ENCODE measurements at regions not wholly inside any gene's neighbourhood (a gene's known extent, or its start where the extent isn't known, plus 50 kb on each side); places are given as distances from the start of the nearest gene placed in this dataset.

DNA sequence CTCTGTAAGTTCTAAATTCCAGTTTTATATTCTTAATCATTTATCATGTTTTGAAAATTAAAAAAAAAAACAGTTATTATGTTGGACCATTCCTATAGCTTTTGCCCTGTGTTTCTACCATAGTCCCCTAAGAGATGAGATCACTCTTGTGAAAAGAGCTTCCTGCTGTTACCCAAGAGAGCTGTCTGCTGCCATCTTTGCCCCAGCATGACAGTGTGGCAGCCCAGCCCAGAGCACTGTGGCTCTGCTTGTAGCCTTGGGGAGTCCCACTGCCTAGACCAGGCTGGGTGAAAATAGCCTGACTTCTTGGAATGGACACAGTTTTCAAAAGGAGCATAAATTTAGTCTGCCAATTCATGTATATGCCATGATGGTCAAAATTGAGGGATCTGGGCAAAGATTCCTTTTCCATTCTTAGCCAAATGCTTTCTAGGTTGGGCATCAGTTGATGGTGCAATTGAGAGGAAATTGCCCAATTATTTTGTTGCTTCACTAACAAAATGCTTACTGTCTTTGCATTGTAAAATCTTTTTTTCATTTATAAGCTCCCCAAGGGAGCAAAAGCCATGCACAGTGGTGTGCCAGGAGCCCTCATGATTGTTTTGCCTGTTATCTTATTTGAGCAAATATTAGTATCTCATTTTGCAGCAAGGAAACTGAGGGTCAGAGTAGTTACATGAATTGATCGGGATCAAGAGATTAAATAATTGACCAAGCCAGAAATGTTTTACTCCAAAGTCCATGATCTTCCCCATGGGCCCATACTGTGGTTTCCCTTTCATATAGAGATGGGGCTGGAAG, 72.8 kb downstream of the ETS2 start:
- no peak for DNase-seq (ENCODE audit: low read depth, low spot score)
- intact Hi-C loops (cut with micrococcal nuclease) (no loop called here), dilution Hi-C loops (cut with MboI; ENCODE audit: extremely low pct_ligation_motif_present, low sequenced_read_pairs) (no loop called here)
- no peak overlapping the region for H2AFZ ChIP-seq (ENCODE audit: low read depth, low read length)
- TF ChIP-seq MYC (IDR thresholded peaks at IDR 0.05; ENCODE audit: low read depth, low read length) (no peak), EZH2 (IDR thresholded peaks at IDR 0.05; ENCODE audit: borderline replicate concordance, low read depth, low read length, severe bottlenecking) (no peak), GATA2 (IDR thresholded peaks at IDR 0.05; ENCODE audit: insufficient read depth, insufficient read length, low read depth, low read length) (no peak), FOS (IDR thresholded peaks at IDR 0.05; ENCODE audit: borderline replicate concordance, insufficient read depth, low read length) (no peak), JUN (IDR thresholded peaks at IDR 0.05; ENCODE audit: borderline replicate concordance, insufficient read depth, insufficient read length, low read depth) (no peak)
- TF ChIP-seq, protein P1, sequence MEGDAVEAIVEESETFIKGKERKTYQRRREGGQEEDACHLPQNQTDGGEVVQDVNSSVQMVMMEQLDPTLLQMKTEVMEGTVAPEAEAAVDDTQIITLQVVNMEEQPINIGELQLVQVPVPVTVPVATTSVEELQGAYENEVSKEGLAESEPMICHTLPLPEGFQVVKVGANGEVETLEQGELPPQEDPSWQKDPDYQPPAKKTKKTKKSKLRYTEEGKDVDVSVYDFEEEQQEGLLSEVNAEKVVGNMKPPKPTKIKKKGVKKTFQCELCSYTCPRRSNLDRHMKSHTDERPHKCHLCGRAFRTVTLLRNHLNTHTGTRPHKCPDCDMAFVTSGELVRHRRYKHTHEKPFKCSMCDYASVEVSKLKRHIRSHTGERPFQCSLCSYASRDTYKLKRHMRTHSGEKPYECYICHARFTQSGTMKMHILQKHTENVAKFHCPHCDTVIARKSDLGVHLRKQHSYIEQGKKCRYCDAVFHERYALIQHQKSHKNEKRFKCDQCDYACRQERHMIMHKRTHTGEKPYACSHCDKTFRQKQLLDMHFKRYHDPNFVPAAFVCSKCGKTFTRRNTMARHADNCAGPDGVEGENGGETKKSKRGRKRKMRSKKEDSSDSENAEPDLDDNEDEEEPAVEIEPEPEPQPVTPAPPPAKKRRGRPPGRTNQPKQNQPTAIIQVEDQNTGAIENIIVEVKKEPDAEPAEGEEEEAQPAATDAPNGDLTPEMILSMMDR (IDR thresholded peaks at IDR 0.05; ENCODE audit: extremely low read depth in 1 of 2, insufficient read depth in 1 of 2, low read depth in 1 of 2, low read length in 2 of 2): no peak
- H3K9ac ChIP-seq (replicated peaks; ENCODE audit: extremely low read depth, insufficient read depth, low read length): no peak overlapping the region
- H3K9me1 ChIP-seq (replicated peaks; ENCODE audit: control insufficient read depth, extremely low read depth, insufficient read depth, low read length): no peaks in the 10 kb centered on the region
- no peaks in the 10 kb centered on the region for H3K79me2 ChIP-seq (ENCODE audit: control insufficient read depth, insufficient read depth, low read length)
- no peak overlapping the region for H3K4me3 ChIP-seq (replicated peaks in 1 of 3; ENCODE audit: insufficient read depth in 1 of 3, low read depth in 1 of 3, low read length in 3 of 3)
- no peaks in the 10 kb centered on the region for H3K36me3 ChIP-seq (ENCODE audit: control insufficient read depth in 2 of 2, extremely low read depth in 1 of 2, insufficient read depth in 2 of 2, low read length in 2 of 2)
- no TSS peak for BruUV-seq (replicated peaks)
- ChIA-PET POLR2A (no interaction called here), CTCF (no interaction called here)
- no peaks in the 10 kb centered on the region for H4K20me1 ChIP-seq (replicated peaks; ENCODE audit: control insufficient read depth, extremely low read depth, insufficient read depth, low read length)
- H3K27ac ChIP-seq (ENCODE audit: insufficient read depth, low read depth, low read length): no peak overlapping the region
- H3K4me2 ChIP-seq (ENCODE audit: insufficient read depth, low read length): no peak overlapping the region
- H3K4me1 ChIP-seq (ENCODE audit: control insufficient read depth, extremely low read depth, insufficient read depth, low read length): no peaks in the 10 kb centered on the region
- peaks cover 0 to 2% of the 10 kb centered on the region in 2 experiments for H3K27me3 ChIP-seq (ENCODE audit: control insufficient read depth in 2 of 2, insufficient read depth in 2 of 2, low read length in 2 of 2)
- FAIRE-seq: no peak
- no peaks in the 10 kb centered on the region for H3K9me3 ChIP-seq (replicated peaks; ENCODE audit: control insufficient read depth, insufficient read depth, low read length)

All from endothelial cell of umbilical vein (primary cell).